SJCRH30 (cell line): ENCODE measurements at regions not wholly inside any gene's neighbourhood (a gene's known extent, or its start where the extent isn't known, plus 50 kb on each side); places are given as distances from the start of the nearest gene placed in this dataset.
"Not testable (repeated sequence)": the region's sequence is repeated elsewhere in the genome, so short reads cannot be mapped to it uniquely, and the experiment has no call there.

ENCODE experiments used
- DNase-seq, 2 experiments: peaks; one replicate each; pipeline ENCODE4 v3.0.0-alpha.2; 2015 to 2020
- H3K27ac ChIP-seq: fragments of 250-450 bp; sonication (Bioruptor Pico); 2 replicates; pipeline ENCODE4 v1.5.1; 2020; ENCODE audit warnings: mild to moderate bottlenecking, moderate library complexity
- H3K27me3 ChIP-seq: fragments of 250-450 bp; sonication (Bioruptor Pico); 2 replicates; pipeline ENCODE4 v1.5.1; 2020; ENCODE audit warnings: mild to moderate bottlenecking, moderate library complexity
- H3K36me3 ChIP-seq: fragments of 250-450 bp; sonication (Bioruptor Pico); 2 replicates; pipeline ENCODE4 v1.5.1; 2020; ENCODE audit warnings: mild to moderate bottlenecking, moderate library complexity
- H3K4me1 ChIP-seq: fragments of 250-450 bp; sonication (Bioruptor Pico); 2 replicates; pipeline ENCODE4 v1.5.1; 2020; ENCODE audit warnings: mild to moderate bottlenecking, moderate library complexity
- H3K4me3 ChIP-seq: fragments of 250-450 bp; sonication (Bioruptor Pico); 2 replicates; pipeline ENCODE4 v1.5.1; 2020; ENCODE audit warnings: mild to moderate bottlenecking, moderate library complexity
- H3K9me3 ChIP-seq: fragments of 250-450 bp; sonication (Bioruptor Pico); replicated peaks from 2 replicates; pipeline ENCODE4 v1.5.1; 2020; ENCODE audit warnings: mild to moderate bottlenecking, moderate library complexity

DNA sequence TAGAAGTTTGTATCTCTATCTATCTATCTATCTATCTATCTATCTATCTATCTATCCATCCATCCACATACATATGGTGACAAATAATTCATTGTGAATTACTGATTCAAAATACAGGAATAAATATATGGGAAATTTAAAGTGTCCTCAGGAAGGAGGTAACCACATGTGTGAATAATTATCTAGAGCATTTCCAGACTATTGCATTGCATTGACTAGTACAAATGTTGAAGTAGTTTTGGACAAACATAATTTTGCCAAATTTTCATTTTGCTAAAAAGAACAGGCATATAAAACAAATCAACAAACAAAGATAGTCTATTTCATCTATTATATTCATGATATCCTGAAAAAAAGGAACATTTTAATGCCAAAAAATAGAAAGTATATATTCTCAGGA is 192.7 kb downstream of the UTRN start:
- H3K27ac ChIP-seq, result no peak overlapping the region
- H3K36me3 ChIP-seq, result peaks cover 8% of the 10 kb centered on the region
- no peaks in the 10 kb centered on the region for H3K9me3 ChIP-seq
- H3K4me1 ChIP-seq, result no peaks in the 10 kb centered on the region
- H3K4me3 ChIP-seq, result no peak overlapping the region
- H3K27me3 ChIP-seq, result no peaks in the 10 kb centered on the region; the same call in 1 of the 2 replicates
- DNase-seq, result no peak

GRCh38 chr6:144478483-144478882 is 193.3 kb downstream of the UTRN start:
- Histone ChIP-seq H3K4me1 (no peaks in the 10 kb centered on the region), H3K36me3 (peaks cover 8% of the 10 kb centered on the region), H3K9me3 (no peaks in the 10 kb centered on the region), H3K27ac (no peak overlapping the region), H3K27me3 (no peaks in the 10 kb centered on the region; the same call in 1 of the 2 replicates), H3K4me3 (no peak overlapping the region)
- no peak for DNase-seq

GRCh38 chr6:144479991-144480390 is 194.9 kb downstream of the UTRN start:
- Histone ChIP-seq H3K36me3 (peaks cover 8% of the 10 kb centered on the region), H3K4me3 (no peak overlapping the region), H3K27me3 (no peaks in the 10 kb centered on the region; the same call in 1 of the 2 replicates), H3K4me1 (no peaks in the 10 kb centered on the region), H3K9me3 (no peaks in the 10 kb centered on the region), H3K27ac (no peak overlapping the region)
- no peak for DNase-seq

DNA sequence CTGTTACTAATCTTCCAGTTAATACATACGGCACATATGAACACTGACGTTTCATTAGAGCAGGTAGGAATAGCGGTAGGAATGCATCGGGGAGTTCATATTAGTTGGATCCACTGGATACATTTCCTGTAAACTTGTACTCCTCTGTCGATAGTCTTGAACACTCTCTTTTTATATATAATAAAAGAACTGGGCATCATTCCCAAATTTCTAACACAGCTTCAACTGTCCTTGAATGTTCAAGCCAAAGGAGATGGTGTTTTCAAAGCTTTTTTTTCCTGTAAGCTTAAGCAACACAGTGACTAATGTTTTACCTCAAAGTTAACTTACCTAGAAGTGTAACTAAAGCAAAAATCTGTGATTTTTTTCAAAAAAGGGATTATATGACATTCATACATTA is 195.3 kb downstream of the UTRN start:
- no peak for DNase-seq
- no peaks in the 10 kb centered on the region for H3K9me3 ChIP-seq
- no peaks in the 10 kb centered on the region for H3K4me1 ChIP-seq
- H3K27me3 ChIP-seq, result no peaks in the 10 kb centered on the region; the same call in 1 of the 2 replicates
- H3K4me3 ChIP-seq, result no peak overlapping the region
- peaks cover 9% of the 10 kb centered on the region for H3K36me3 ChIP-seq
- H3K27ac ChIP-seq, result no peak overlapping the region

- H3K4me3 ChIP-seq, result no peak overlapping the region
- H3K4me1 ChIP-seq, result no peaks in the 10 kb centered on the region
- no peaks in the 10 kb centered on the region; the same call in 1 of the 2 replicates for H3K27me3 ChIP-seq
- H3K36me3 ChIP-seq, result peaks cover 10% of the 10 kb centered on the region
- no peak overlapping the region for H3K27ac ChIP-seq
- no peaks in the 10 kb centered on the region for H3K9me3 ChIP-seq
- DNase-seq, result no peak
Measured at GRCh38 chr6:144481527-144481926, 196.4 kb downstream of the UTRN start.

DNA sequence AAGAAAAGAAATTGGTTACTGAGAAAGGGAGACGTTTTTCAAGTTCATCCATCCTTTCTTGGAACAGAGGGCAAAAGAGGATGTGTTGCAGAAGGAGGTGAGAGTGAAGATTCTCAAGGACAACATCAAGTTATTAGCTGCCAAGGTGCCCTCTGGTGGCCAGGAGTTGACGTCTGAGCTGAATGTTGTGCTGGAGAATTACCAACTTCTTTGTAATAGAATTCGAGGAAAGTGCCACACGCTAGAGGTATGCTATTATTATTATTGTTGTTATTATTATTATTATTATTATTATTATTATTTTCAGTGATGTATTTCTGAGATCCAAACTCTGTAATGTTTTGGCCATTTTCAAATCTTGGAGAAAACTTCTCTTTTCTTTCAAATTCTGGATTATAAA is 197.0 kb downstream of the UTRN start:
- no peaks in the 10 kb centered on the region for H3K9me3 ChIP-seq
- DNase-seq, result peak; percentile 69 to 85
- H3K27me3 ChIP-seq, result no peaks in the 10 kb centered on the region; the same call in 1 of the 2 replicates
- peaks cover 15% of the 10 kb centered on the region for H3K36me3 ChIP-seq
- H3K27ac ChIP-seq, result no peak overlapping the region
- H3K4me3 ChIP-seq, result no peak overlapping the region
- no peaks in the 10 kb centered on the region for H3K4me1 ChIP-seq

- no peaks in the 10 kb centered on the region; the same call in 1 of the 2 replicates for H3K27me3 ChIP-seq
- no peaks in the 10 kb centered on the region for H3K4me1 ChIP-seq
- H3K27ac ChIP-seq, result no peak overlapping the region
- no peak for DNase-seq
- H3K36me3 ChIP-seq, result peaks cover 34% of the 10 kb centered on the region
- H3K4me3 ChIP-seq, result no peak overlapping the region
- H3K9me3 ChIP-seq, result no peaks in the 10 kb centered on the region
Measured at GRCh38 chr6:144485531-144485930, 200.4 kb downstream of the UTRN start.

- Histone ChIP-seq H3K36me3 (peaks cover 45% of the 10 kb centered on the region), H3K9me3 (no peaks in the 10 kb centered on the region), H3K27me3 (no peaks in the 10 kb centered on the region), H3K4me3 (no peak overlapping the region), H3K27ac (no peak overlapping the region), H3K4me1 (no peaks in the 10 kb centered on the region)
- DNase-seq, result no peak
Measured at GRCh38 chr6:144488590-144488989, 203.5 kb downstream of the UTRN start.

DNA sequence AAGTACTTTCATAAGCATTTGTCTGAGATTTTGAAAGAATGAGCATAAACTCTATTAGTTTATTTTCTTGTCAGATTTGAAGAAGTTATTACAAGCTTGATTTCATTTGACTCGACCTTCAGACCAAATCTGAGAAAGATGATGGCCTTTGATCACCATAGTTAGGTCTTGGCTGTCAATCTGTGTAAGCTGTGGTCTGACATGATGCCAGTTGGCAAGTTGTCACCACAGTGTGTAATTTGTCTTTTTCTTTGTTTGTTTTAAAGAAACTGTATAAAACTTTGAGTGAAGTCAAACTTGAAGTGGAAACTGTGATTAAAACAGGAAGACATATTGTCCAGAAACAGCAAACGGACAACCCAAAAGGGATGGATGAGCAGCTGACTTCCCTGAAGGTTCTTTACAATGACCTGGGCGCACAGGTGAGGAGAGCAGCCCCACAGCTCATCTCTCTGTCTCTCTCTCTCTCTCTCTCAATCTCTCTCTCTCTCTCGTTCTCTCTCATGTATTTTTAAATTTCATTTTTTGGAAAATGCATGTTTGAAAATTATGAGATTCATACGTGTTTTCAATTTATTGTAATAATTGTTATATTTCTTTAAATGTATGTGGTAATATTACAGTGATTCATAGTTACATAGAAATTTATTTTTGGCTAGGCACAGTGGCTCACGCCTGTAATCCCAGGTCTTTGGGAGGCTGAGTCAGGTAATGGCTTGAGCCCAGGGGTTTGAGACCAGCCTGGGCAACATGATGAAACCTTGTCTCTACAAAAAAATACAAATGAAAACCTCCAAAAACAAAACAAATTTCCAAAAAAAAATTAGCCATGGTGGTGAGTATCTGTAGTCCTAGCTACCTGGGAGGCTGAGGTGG is 208.1 kb downstream of the UTRN start:
- Histone ChIP-seq H3K27ac (no peak overlapping the region), H3K4me1 (no peaks in the 10 kb centered on the region), H3K4me3 (no peak overlapping the region), H3K9me3 (no peaks in the 10 kb centered on the region), H3K27me3 (no peaks in the 10 kb centered on the region), H3K36me3 (peaks cover 40% of the 10 kb centered on the region)
- DNase-seq, result no peak

DNA sequence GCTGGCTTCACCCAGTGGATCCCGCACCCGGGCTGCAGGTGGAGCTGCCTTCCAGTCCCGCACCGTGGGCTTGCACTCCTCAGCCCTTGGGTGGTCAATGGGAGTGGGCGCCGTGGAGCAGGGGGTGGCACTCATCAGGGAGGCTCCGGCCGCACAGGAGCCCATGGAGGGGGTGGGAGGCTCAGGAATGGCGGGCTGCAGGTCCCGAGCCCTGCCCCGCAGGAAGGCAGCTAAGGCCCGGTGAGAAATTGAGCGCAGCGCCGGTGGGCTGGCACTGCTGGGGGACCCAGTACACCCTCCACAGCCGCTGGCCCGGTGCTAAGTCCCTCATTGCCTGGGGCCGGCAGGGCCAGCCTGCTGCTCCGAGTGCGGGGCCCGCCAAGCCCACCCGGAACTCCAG is 209.9 kb downstream of the UTRN start:
- H3K36me3 ChIP-seq, result peaks cover 33% of the 10 kb centered on the region
- not testable (repeated sequence) for H3K4me3 ChIP-seq, H3K4me1 ChIP-seq, H3K27ac ChIP-seq, H3K9me3 ChIP-seq, H3K27me3 ChIP-seq, DNase-seq

DNA sequence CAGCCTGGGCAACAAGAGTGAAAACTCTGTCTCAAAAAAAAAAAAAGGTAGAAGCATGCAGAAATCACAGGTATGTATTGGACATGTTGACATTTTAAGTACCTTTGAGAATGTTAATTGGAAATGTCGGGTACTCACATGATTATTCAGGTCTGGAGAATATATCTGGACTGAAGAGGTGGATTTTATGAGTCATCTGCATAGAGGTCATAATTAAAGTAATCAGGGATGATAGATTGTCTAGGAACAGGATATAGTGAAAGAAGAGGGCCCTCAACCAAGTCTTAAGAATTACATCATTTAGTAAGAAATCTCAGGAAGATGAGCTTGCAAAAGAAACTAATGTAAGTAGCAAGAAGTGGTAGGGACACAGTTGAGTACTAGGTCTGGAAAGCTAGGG is 212.5 kb downstream of the UTRN start:
- DNase-seq, result no peak
- no peaks in the 10 kb centered on the region for H3K9me3 ChIP-seq

GRCh38 chr6:144500892-144501291 is 215.8 kb downstream of the UTRN start:
- Histone ChIP-seq H3K27ac (no peak overlapping the region), H3K4me1 (no peaks in the 10 kb centered on the region), H3K36me3 (peaks cover 14% of the 10 kb centered on the region; the same call in 1 of the 2 replicates), H3K9me3 (peaks cover 14% of the 10 kb centered on the region; the same call in 1 of the 2 replicates), H3K27me3 (no peaks in the 10 kb centered on the region), H3K4me3 (no peak overlapping the region)
- no peak for DNase-seq

More for the DNA sequence above, 212.5 kb downstream of the UTRN start:
- Histone ChIP-seq H3K4me1 (no peaks in the 10 kb centered on the region), H3K36me3 (peaks cover 22% of the 10 kb centered on the region), H3K27me3 (no peaks in the 10 kb centered on the region), H3K4me3 (no peak overlapping the region), H3K27ac (no peak overlapping the region)

- not testable (repeated sequence) for H3K36me3 ChIP-seq, H3K27me3 ChIP-seq, DNase-seq, H3K27ac ChIP-seq, H3K4me3 ChIP-seq, H3K4me1 ChIP-seq
- H3K9me3 ChIP-seq, result peaks cover 18% of the 10 kb centered on the region; the same call in 1 of the 2 replicates
Measured at GRCh38 chr6:144505214-144505613, 220.1 kb downstream of the UTRN start.

- H3K27ac ChIP-seq, H3K36me3 ChIP-seq, H3K4me3 ChIP-seq, H3K4me1 ChIP-seq, DNase-seq, H3K27me3 ChIP-seq: not testable (repeated sequence)
- peaks cover 18% of the 10 kb centered on the region; the same call in 1 of the 2 replicates for H3K9me3 ChIP-seq
Measured at GRCh38 chr6:144506051-144506450, 220.9 kb downstream of the UTRN start.

DNA sequence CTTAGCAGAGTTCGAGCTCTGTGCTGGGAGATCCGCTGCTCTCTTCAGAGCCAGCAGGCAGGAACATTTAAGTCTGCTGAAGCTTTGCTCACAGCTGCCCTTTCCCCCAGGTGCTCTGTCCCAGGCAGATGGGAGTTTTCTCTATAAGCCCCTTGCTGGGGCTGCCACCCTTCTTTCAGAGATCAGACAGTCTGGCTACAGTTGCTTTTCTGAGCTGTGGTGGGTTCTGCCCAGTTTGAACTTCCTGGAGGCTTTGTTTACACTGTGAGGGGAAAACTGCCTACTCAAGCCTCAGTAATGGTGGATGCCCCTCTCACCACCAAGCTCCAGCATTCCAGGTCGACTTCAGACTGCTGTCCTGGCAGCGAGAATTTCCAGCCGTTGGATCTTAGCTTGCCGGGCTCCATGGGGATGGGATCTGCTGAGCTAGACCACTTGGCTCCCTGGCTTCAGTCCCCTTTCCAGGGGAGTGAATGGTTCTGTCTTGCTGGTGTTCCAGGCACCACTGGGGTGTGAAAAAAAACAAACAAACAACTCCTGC is 222.7 kb downstream of the UTRN start:
- H3K36me3 ChIP-seq, H3K4me1 ChIP-seq, H3K27me3 ChIP-seq, H3K4me3 ChIP-seq, DNase-seq, H3K27ac ChIP-seq: not testable (repeated sequence)
- peaks cover 18% of the 10 kb centered on the region; the same call in 1 of the 2 replicates for H3K9me3 ChIP-seq
